ENCODE measurements at regions not wholly inside any gene's neighbourhood (a gene's known extent, or its start where the extent isn't known, plus 50 kb on each side); places are given as distances from the start of the nearest gene placed in this dataset.

DNA sequence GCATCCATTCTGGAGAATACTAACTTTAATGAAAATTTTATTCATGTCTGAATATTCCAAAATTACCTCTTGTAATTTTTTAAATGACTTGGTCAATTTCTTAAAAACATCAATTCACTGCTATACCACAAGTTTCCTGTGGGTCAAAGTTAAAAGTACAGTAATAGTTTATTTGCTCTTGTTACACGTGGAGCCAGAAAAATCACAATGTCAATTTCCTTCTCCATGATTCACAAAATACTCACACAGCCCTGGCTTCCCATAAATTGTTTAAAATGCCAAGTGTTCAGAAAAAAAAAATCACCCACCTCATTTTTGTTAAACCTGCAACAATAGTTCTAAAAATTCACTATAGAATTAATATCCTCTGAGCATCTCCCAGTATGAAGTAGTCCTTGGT, 139.5 kb upstream of the GRM3 start:
- Histone ChIP-seq H3K4me3 (ENCODE audit: low read length) (no peak overlapping the region), H3K79me2 (replicated peaks; ENCODE audit: insufficient read depth, low read length) (no peaks in the 10 kb centered on the region), H3K9me2 (ENCODE audit: insufficient read depth, low read length) (no peaks in the 10 kb centered on the region), H3K9ac (ENCODE audit: low read length) (no peak overlapping the region), H3K9me3 (ENCODE audit: low read length) (no peaks in the 10 kb centered on the region), H3K27me3 (ENCODE audit: insufficient read depth, low read depth, low read length) (no peaks in the 10 kb centered on the region), H2AFZ (ENCODE audit: low read depth, low read length) (no peak overlapping the region), H3F3A (ENCODE audit: insufficient read depth, low read length, poor library complexity, severe bottlenecking) (no peaks in the 10 kb centered on the region), H3K36me3 (ENCODE audit: insufficient read depth, low read length) (no peaks in the 10 kb centered on the region), H3K4me2 (ENCODE audit: low read length) (no peak overlapping the region), H4K20me1 (ENCODE audit: insufficient read depth) (no peaks in the 10 kb centered on the region), H3K27ac (ENCODE audit: low read length) (no peak overlapping the region)
- TF ChIP-seq POLR2AphosphoS5 (IDR thresholded peaks at IDR 0.05) (no peak), EP300 (conservative IDR thresholded peaks at IDR 0.05; ENCODE audit: poor library complexity, severe bottlenecking) (no peak), TAF1 (IDR thresholded peaks at IDR 0.05; ENCODE audit: low read depth) (no peak), RAD21 (conservative IDR thresholded peaks at IDR 0.05) (no peak), MXI1 (conservative IDR thresholded peaks at IDR 0.05; ENCODE audit: poor library complexity, severe bottlenecking) (no peak), EZH2 (IDR thresholded peaks at IDR 0.05; ENCODE audit: borderline replicate concordance, insufficient read depth, low read length, poor library complexity, severe bottlenecking) (no peak), SMC3 (conservative IDR thresholded peaks at IDR 0.05; ENCODE audit: poor library complexity) (no peak)
- TF ChIP-seq, protein P1, sequence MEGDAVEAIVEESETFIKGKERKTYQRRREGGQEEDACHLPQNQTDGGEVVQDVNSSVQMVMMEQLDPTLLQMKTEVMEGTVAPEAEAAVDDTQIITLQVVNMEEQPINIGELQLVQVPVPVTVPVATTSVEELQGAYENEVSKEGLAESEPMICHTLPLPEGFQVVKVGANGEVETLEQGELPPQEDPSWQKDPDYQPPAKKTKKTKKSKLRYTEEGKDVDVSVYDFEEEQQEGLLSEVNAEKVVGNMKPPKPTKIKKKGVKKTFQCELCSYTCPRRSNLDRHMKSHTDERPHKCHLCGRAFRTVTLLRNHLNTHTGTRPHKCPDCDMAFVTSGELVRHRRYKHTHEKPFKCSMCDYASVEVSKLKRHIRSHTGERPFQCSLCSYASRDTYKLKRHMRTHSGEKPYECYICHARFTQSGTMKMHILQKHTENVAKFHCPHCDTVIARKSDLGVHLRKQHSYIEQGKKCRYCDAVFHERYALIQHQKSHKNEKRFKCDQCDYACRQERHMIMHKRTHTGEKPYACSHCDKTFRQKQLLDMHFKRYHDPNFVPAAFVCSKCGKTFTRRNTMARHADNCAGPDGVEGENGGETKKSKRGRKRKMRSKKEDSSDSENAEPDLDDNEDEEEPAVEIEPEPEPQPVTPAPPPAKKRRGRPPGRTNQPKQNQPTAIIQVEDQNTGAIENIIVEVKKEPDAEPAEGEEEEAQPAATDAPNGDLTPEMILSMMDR (IDR thresholded peaks at IDR 0.05; ENCODE audit: poor library complexity, severe bottlenecking), result no peak
- TF ChIP-seq, protein P2, sequence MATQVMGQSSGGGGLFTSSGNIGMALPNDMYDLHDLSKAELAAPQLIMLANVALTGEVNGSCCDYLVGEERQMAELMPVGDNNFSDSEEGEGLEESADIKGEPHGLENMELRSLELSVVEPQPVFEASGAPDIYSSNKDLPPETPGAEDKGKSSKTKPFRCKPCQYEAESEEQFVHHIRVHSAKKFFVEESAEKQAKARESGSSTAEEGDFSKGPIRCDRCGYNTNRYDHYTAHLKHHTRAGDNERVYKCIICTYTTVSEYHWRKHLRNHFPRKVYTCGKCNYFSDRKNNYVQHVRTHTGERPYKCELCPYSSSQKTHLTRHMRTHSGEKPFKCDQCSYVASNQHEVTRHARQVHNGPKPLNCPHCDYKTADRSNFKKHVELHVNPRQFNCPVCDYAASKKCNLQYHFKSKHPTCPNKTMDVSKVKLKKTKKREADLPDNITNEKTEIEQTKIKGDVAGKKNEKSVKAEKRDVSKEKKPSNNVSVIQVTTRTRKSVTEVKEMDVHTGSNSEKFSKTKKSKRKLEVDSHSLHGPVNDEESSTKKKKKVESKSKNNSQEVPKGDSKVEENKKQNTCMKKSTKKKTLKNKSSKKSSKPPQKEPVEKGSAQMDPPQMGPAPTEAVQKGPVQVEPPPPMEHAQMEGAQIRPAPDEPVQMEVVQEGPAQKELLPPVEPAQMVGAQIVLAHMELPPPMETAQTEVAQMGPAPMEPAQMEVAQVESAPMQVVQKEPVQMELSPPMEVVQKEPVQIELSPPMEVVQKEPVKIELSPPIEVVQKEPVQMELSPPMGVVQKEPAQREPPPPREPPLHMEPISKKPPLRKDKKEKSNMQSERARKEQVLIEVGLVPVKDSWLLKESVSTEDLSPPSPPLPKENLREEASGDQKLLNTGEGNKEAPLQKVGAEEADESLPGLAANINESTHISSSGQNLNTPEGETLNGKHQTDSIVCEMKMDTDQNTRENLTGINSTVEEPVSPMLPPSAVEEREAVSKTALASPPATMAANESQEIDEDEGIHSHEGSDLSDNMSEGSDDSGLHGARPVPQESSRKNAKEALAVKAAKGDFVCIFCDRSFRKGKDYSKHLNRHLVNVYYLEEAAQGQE (IDR thresholded peaks at IDR 0.05; ENCODE audit: borderline replicate concordance), result no peak

DNA sequence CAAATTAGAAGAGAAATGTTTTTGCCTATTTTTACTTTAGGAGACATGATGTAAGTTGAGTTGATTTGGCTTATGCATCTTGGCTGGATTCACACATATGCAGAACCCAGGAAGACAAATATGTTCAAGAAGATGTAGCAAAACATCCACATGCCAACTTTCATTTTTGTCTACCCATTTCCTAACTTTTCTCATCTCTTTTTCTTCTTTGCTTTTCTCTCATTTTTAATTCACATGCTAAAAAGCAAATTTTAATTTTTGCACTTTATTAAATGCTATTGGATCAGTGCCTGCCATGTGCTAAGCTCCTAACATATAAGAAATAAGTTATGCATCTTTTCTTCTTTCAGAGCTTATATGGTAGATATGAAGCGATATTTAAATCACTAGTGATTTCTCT, 143.7 kb upstream of the GRM3 start:
- no peaks in the 10 kb centered on the region for H3K79me2 ChIP-seq (replicated peaks; ENCODE audit: insufficient read depth, low read length)
- no peaks in the 10 kb centered on the region for H3K9me2 ChIP-seq (ENCODE audit: insufficient read depth, low read length)
- H2AFZ ChIP-seq (ENCODE audit: low read depth, low read length), result no peak overlapping the region
- no peaks in the 10 kb centered on the region for H4K20me1 ChIP-seq (ENCODE audit: insufficient read depth)
- H3K9me3 ChIP-seq (ENCODE audit: low read length), result no peaks in the 10 kb centered on the region
- TF ChIP-seq TAF1 (IDR thresholded peaks at IDR 0.05; ENCODE audit: low read depth) (no peak), MXI1 (conservative IDR thresholded peaks at IDR 0.05; ENCODE audit: poor library complexity, severe bottlenecking) (no peak), EZH2 (IDR thresholded peaks at IDR 0.05; ENCODE audit: borderline replicate concordance, insufficient read depth, low read length, poor library complexity, severe bottlenecking) (no peak)
- no peaks in the 10 kb centered on the region for H3F3A ChIP-seq (ENCODE audit: insufficient read depth, low read length, poor library complexity, severe bottlenecking)
- H3K9ac ChIP-seq (ENCODE audit: low read length), result no peak overlapping the region
- H3K36me3 ChIP-seq (ENCODE audit: insufficient read depth, low read length), result no peaks in the 10 kb centered on the region
- no peak overlapping the region for H3K27ac ChIP-seq (ENCODE audit: low read length)
- H3K4me2 ChIP-seq (ENCODE audit: low read length), result no peak overlapping the region
- no peak overlapping the region for H3K4me3 ChIP-seq (ENCODE audit: low read length)
- H3K27me3 ChIP-seq (ENCODE audit: insufficient read depth, low read depth, low read length), result no peaks in the 10 kb centered on the region

DNA sequence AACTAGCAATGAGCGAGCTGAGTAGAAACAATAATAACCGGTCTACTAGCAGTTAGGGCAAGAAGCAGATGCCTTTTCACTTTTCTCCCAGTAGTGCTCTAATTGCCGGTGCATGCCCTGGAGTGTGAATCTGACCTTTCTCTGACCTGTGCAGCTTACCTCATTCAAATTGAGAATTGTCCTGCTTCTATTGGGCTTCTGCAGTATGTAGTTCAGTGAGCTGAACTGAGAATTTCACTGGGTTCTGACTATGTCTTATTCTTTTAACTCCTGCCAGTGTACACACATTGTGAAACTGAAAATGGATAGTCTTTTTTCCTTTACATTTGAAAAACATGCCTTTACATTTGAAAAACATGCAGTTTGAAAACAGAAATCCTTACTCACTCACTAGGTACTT, 157.9 kb upstream of the GRM3 start:
- Histone ChIP-seq H3K4me2 (ENCODE audit: low read length) (no peak overlapping the region), H3K27ac (ENCODE audit: low read length) (no peak overlapping the region), H3K9me2 (ENCODE audit: insufficient read depth, low read length) (no peaks in the 10 kb centered on the region), H3K4me3 (ENCODE audit: low read length) (no peak overlapping the region), H4K20me1 (ENCODE audit: insufficient read depth) (no peaks in the 10 kb centered on the region), H2AFZ (ENCODE audit: low read depth, low read length) (no peak overlapping the region), H3K79me2 (replicated peaks; ENCODE audit: insufficient read depth, low read length) (no peaks in the 10 kb centered on the region), H3K36me3 (ENCODE audit: insufficient read depth, low read length) (no peaks in the 10 kb centered on the region), H3K27me3 (ENCODE audit: insufficient read depth, low read depth, low read length) (no peaks in the 10 kb centered on the region), H3F3A (ENCODE audit: insufficient read depth, low read length, poor library complexity, severe bottlenecking) (no peaks in the 10 kb centered on the region), H3K9ac (ENCODE audit: low read length) (no peak overlapping the region), H3K9me3 (ENCODE audit: low read length) (no peaks in the 10 kb centered on the region)
- no peak for TF ChIP-seq POLR2AphosphoS5 (IDR thresholded peaks at IDR 0.05)
- TF ChIP-seq RAD21 (conservative IDR thresholded peaks at IDR 0.05), result no peak
- TF ChIP-seq, protein P2 (IDR thresholded peaks at IDR 0.05; ENCODE audit: borderline replicate concordance), result no peak
- TF ChIP-seq EP300 (conservative IDR thresholded peaks at IDR 0.05; ENCODE audit: poor library complexity, severe bottlenecking), result no peak
- TF ChIP-seq TAF1 (IDR thresholded peaks at IDR 0.05; ENCODE audit: low read depth), result no peak
- TF ChIP-seq EZH2 (IDR thresholded peaks at IDR 0.05; ENCODE audit: borderline replicate concordance, insufficient read depth, low read length, poor library complexity, severe bottlenecking), result no peak
- TF ChIP-seq, protein P1 (IDR thresholded peaks at IDR 0.05; ENCODE audit: poor library complexity, severe bottlenecking), result no peak
